Breast epithelium (tissue), 3 donors: ENCODE measurements at regions not wholly inside any gene's neighbourhood (a gene's known extent, or its start where the extent isn't known, plus 50 kb on each side); places are given as distances from the start of the nearest gene placed in this dataset.

ENCODE experiments used
- POLR2A ChIP-seq: fragments of 450-650 bp; IDR thresholded peaks from one replicate; pipeline ENCODE4 v1.6.1; 2016; ENCODE audit warnings: antibody characterized with exemption, mild to moderate bottlenecking, moderate library complexity
- POLR2AphosphoS5 ChIP-seq, 3 donors: sonication (generic); formaldehyde crosslinking; IDR thresholded peaks; one replicate each; pipeline ENCODE4 v1.6.1; 2017; ENCODE audit warnings: antibody characterized with exemption in 3 of 3
- TF ChIP-seq, protein P1 (sequence below), 3 donors: fragments of 450-650 bp; IDR thresholded peaks; one replicate each; pipeline ENCODE4 v1.5.1; 2016 to 2017; ENCODE audit warnings: antibody characterized with exemption in 3 of 3, mild to moderate bottlenecking in 3 of 3, moderate library complexity in 3 of 3

DNA sequence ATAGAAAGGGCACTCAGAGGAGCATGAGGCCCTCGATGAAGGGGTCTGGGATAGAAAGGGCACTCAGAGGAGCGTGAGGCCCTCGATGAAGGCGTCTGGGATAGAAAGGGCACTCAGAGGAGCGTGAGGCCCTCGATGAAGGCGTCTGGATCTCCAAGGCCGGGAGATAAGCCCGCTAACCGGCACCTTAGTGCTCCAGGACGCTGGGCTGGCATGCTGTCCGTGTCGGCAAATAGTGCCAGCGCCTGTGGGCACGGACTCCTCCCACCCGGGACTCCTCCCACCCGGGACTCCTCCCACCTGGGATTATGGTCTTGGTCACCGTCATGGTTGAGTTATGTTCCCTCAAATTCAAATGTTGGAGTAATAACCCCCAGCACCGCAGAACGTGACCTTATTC is 725.3 kb downstream of the BRD1 start:
- TF ChIP-seq, protein P1, sequence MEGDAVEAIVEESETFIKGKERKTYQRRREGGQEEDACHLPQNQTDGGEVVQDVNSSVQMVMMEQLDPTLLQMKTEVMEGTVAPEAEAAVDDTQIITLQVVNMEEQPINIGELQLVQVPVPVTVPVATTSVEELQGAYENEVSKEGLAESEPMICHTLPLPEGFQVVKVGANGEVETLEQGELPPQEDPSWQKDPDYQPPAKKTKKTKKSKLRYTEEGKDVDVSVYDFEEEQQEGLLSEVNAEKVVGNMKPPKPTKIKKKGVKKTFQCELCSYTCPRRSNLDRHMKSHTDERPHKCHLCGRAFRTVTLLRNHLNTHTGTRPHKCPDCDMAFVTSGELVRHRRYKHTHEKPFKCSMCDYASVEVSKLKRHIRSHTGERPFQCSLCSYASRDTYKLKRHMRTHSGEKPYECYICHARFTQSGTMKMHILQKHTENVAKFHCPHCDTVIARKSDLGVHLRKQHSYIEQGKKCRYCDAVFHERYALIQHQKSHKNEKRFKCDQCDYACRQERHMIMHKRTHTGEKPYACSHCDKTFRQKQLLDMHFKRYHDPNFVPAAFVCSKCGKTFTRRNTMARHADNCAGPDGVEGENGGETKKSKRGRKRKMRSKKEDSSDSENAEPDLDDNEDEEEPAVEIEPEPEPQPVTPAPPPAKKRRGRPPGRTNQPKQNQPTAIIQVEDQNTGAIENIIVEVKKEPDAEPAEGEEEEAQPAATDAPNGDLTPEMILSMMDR (IDR thresholded peaks at IDR 0.05), result no peak
- no peak for TF ChIP-seq POLR2A
- TF ChIP-seq POLR2AphosphoS5 (IDR thresholded peaks at IDR 0.05), result no peak
